ENCODE measurements at regions not wholly inside any gene's neighbourhood (a gene's known extent, or its start where the extent isn't known, plus 50 kb on each side); places are given as distances from the start of the nearest gene placed in this dataset.

DNA sequence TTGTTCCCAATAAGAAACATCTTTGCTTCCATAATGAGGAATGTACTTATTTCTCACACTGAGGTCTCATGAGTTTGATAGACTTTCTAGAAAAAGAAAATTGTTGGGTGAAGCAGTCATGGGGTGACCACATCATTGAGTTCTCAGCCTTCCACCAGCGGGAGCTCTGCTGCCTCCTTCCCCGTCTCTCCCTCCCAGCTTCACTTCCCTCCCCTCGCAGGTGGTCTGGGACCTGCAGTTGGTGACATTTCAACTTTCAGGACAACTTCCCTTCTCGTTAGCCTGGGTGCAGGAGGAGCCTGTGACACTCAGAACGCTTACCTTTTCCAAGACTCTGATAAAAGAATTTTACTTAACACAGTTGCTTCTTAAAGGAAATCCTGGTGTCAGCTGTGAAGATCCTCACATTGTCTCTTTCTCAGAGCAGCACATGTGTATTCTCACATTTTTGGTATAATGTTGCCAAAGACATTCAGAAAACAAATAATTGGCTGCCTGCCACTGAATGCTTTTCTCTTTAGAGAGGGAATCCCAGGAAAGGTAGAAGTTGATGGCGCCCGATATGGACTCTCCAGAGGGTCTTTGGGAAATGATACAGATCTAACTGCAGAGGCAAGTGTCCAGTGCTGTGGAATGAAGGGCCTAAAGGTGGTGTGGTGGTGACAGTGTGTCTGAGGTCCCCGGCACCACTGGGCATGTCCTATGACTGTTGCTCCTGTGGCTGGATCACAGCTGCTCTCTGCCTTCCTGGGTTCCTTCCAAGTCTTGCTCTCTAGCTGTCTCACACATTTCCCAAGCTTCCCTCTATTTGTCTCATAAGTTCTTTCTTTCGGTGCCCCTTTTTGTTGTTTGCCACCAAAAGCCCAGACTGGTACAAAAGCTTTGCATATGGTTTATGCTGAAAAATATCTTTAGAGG lies 238.1 kb downstream of the GAS1 start:
- no peak for TF ChIP-seq ZFX (IDR thresholded peaks at IDR 0.05)
- no peak for TF ChIP-seq CTCF (conservative IDR thresholded peaks at IDR 0.05)
- H3K27ac ChIP-seq = no peak overlapping the region

- no peak overlapping the region for H3K27ac ChIP-seq
- TF ChIP-seq CTCF (conservative IDR thresholded peaks at IDR 0.05) (no peak), ZFX (IDR thresholded peaks at IDR 0.05) (no peak)
Observed at GRCh38 chr9:86707932-86708510, 239.3 kb downstream of the GAS1 start.

DNA sequence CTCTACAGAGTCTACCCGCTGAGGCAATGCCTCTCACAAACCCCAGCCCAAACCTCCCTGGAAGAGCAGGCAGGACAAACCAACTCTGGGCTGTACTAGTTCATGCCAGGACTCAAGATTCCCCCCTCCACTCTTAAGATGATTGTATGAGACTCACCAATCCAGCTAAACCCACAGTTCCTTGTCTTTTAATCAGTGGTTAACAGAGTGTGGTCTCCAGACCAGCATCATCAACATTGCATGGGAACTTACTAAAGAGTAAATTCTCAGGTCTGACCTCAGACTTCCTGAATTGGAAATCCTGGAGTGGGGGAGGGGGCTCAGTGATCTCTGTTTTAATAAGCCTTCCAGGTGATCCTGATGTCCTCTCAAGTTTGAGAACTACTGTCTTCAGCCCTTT lies 240.9 kb downstream of the GAS1 start:
- TF ChIP-seq ZFX (IDR thresholded peaks at IDR 0.05) (no peak), CTCF (conservative IDR thresholded peaks at IDR 0.05) (no peak)
- H3K27ac ChIP-seq = no peak overlapping the region

GRCh38 chr9:86705490-86705889 lies 241.8 kb downstream of the GAS1 start:
- H3K27ac ChIP-seq = no peak overlapping the region
- TF ChIP-seq ZFX (IDR thresholded peaks at IDR 0.05) (no peak), CTCF (conservative IDR thresholded peaks at IDR 0.05) (no peak)

DNA sequence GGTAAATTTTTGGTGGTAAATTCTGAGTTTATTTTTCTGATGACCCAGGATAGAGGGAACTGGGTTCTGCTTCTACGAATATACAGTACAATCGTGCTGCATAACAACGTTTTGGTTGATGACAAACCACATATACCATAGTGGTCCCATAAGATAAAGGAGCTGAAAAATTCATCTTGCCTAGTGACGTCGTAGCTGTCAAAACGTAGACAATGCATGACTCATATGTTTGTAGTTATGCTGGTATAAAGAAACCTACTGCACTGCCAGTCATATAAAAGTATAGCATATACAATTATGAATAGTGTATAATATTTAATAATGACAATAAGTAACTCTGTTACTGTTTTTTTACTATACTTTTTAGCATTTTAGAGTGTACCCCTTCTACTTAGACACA lies 244.0 kb downstream of the GAS1 start:
- H3K27ac ChIP-seq = no peak overlapping the region
- no peak for TF ChIP-seq CTCF (conservative IDR thresholded peaks at IDR 0.05)
- no peak for TF ChIP-seq ZFX (IDR thresholded peaks at IDR 0.05)

DNA sequence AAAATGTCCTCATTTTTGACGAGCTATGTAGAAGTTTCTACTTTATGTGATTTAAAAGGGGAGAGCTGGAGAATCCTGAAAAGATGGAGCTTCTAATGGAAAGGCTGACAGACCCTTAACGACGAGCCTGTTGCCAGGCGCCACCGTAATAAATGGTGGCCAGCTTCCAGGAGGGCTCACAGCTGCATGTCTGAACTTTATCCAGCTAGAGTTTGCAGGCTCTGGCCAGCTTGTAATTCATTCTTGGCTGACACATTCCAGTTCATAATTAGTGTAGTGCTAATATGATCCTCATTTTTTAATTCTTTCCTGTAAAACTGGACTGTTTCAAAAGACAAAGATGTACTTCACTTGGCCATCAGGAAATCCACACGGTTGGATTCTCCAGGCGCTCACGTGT lies 246.7 kb downstream of the GAS1 start:
- TF ChIP-seq CTCF (conservative IDR thresholded peaks at IDR 0.05) = no peak
- no peak for TF ChIP-seq ZFX (IDR thresholded peaks at IDR 0.05)
- no peak overlapping the region for H3K27ac ChIP-seq

- TF ChIP-seq CTCF (conservative IDR thresholded peaks at IDR 0.05) (no peak), ZFX (IDR thresholded peaks at IDR 0.05) (no peak)
- no peak overlapping the region for H3K27ac ChIP-seq
Observed at GRCh38 chr9:86697999-86698398, 249.3 kb downstream of the GAS1 start.
